Activated naive CD8-positive, alpha-beta T cell treated with anti-CD3 and anti-CD28 coated beads, Interleukin-2, amount 10 ng/mL, durations not matched to agents 7 days and 5 days (primary cell): ENCODE measurements at regions not wholly inside any gene's neighbourhood (a gene's known extent, or its start where the extent isn't known, plus 50 kb on each side); places are given as distances from the start of the nearest gene placed in this dataset.
A peak's percentile ranks its signal among the peaks of the same experiment; 100 is the strongest.

Experiments
- ATAC-seq: fragments of 150-1000 bp; cut with Tn5 transposase; one replicate; pipeline ENCODE4 v1.10.0; 2021; ENCODE audit warnings: low read depth, moderate library complexity
- POLR2A ChIA-PET: fragments of 350-600 bp; sonication (Branson Sonifier 250); formaldehyde crosslinking; loops from one replicate; lab custom pipeline; 2021; ENCODE audit warnings: antibody characterized with exemption; lab: Charles Lee
- DNase-seq: peaks from one replicate; pipeline ENCODE4 v3.0.0; 2021
- H3K27ac Mint-ChIP-seq: one replicate; pipeline ENCODE4 v1.8.0; 2022; ENCODE audit warnings: mild to moderate bottlenecking, mixed read lengths
- H3K27me3 Mint-ChIP-seq: one replicate; pipeline ENCODE4 v1.8.0; 2022; ENCODE audit warnings: mild to moderate bottlenecking, moderate library complexity, mixed read lengths
- H3K36me3 Mint-ChIP-seq: one replicate; pipeline ENCODE4 v1.8.0; 2021; ENCODE audit warnings: mild to moderate bottlenecking, mixed read lengths
- H3K4me1 Mint-ChIP-seq: one replicate; pipeline ENCODE4 v1.8.0; 2021; ENCODE audit warnings: mixed read lengths
- H3K4me3 Mint-ChIP-seq: one replicate; pipeline ENCODE4 v1.8.0; 2022; ENCODE audit warnings: mild to moderate bottlenecking, moderate library complexity, mixed read lengths
- H3K9me3 Mint-ChIP-seq: one replicate; pipeline ENCODE4 v1.8.0; 2021; ENCODE audit warnings: mixed read lengths

DNA sequence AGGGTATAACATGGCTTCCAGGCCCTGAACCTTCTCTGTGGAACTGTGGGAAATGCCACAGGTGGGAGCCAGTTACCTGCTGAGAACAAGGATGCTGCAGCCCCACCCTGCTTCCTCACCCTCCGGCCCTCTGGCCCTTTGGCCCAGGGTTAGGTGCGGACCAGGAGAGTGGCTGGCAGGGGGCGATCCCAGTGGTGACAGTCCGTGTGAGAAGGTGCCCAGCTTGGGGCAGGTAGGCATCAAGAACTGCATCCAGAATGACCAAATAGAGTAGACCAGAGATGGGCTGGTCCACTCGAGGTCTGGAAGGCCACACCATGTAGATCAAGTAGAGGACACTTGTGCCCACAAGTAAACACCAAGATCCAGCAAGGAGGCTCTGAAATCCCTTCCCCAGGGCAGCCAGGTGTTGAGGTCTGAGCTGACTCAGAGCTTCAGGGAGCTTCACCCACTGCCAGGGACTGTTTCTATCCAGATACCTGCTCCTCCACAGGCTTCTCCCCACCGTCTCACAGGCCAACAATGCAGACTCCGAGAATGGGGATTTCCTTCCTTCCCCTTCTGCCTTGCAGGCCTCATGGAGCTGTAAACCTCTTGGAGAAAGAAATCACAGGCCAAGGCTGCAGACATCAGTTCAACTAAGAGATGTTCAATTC lies 61.4 kb upstream of the ZSWIM6 start:
- POLR2A ChIA-PET = no interaction called here
- peaks cover 7% of the 10 kb centered on the region for H3K27me3 Mint-ChIP-seq
- H3K4me3 Mint-ChIP-seq = no peak overlapping the region
- ATAC-seq = no peak
- no peaks in the 10 kb centered on the region for H3K9me3 Mint-ChIP-seq
- peaks cover under 1% of the 10 kb centered on the region for H3K4me1 Mint-ChIP-seq
- no peaks in the 10 kb centered on the region for H3K36me3 Mint-ChIP-seq
- no peak overlapping the region for H3K27ac Mint-ChIP-seq
- no peak for DNase-seq

DNA sequence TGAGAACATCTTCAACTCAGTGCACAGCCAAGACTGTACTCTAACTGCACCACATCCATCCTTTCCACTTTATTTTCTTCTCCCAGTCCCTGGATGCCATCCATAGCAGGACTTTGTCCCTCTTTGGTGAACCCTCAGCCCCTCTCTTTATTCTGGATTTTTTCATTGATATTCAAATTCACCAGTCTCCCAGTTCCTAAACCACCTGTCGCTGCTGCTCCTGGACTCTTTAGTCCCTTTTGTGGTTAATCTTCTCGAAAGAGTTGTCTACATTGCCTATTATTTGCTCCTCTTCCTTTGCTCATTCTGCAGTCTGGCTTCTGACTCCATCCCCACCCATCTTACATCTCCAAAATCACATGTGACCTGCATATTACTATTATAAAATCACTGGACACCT lies 59.4 kb upstream of the ZSWIM6 start:
- no peak overlapping the region for H3K27ac Mint-ChIP-seq
- peaks cover 6% of the 10 kb centered on the region for H3K27me3 Mint-ChIP-seq
- peaks cover 17% of the 10 kb centered on the region for H3K4me1 Mint-ChIP-seq
- ATAC-seq (no peak), DNase-seq (no peak)
- H3K36me3 Mint-ChIP-seq = peaks cover 4% of the 10 kb centered on the region
- no peaks in the 10 kb centered on the region for H3K9me3 Mint-ChIP-seq
- POLR2A ChIA-PET = no interaction called here
- no peak overlapping the region for H3K4me3 Mint-ChIP-seq

DNA sequence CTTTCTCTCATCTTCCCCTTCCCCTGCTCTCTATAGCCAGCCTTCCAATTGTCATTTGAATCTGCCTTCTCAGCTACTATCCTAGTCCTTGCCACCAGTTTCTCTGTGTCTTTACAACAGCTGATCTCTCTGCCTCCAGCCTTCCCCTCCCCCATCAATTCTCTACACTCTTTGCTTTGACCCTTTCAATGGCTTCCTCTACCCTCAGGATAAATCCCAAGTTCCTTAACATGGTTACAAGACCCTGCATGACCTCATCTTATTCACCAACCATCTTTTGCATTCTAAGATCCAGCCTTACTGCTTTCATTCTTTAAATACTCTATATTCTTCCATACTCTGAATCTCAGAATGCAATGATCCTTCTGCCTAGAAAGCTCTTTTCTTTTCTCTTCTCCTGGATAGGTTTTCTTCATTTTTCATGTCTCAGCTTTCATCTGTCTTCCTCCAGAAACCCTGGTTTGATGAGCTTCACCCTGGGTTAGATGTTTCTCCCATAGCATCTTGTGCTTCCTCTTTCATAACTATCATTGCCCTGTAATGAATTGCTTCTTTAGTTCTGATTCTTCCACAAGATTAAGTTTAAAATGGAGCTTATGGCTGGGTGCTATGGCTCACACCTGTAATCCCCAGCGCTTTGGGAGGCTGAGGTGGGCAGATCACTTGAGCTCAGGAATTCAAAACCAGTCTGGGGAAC lies 58.6 kb upstream of the ZSWIM6 start:
- Mint-ChIP-seq H3K36me3 (peaks cover 4% of the 10 kb centered on the region), H3K9me3 (no peaks in the 10 kb centered on the region), H3K27ac (no peak overlapping the region), H3K4me3 (no peak overlapping the region), H3K27me3 (peaks cover 6% of the 10 kb centered on the region), H3K4me1 (peaks cover 17% of the 10 kb centered on the region)
- POLR2A ChIA-PET = no interaction called here
- DNase-seq (no peak), ATAC-seq (no peak)

DNA sequence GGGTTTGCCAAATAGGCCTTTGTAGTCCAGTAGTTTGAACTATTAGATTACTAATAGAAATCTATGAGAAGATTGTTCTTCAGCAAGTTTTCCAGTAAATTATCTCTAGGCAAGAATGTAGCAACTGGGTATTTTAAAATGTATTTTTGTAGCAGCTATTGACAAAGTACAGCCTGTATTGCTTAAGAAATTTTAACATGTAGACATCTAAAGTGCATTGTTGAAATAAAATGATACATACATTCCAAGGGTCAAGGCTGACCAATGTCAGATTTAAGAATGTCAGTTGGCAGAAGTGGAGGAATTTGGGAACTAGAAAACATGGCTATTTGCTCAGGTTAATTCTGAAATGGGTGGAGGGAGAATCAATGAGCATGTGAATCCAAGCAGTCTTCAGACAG lies 57.5 kb upstream of the ZSWIM6 start:
- Mint-ChIP-seq H3K27me3 (peaks cover 4% of the 10 kb centered on the region), H3K4me1 (peaks cover 17% of the 10 kb centered on the region), H3K4me3 (no peak overlapping the region), H3K36me3 (peaks cover 4% of the 10 kb centered on the region), H3K9me3 (no peaks in the 10 kb centered on the region), H3K27ac (no peak overlapping the region)
- POLR2A ChIA-PET = no interaction called here
- no peak for ATAC-seq
- DNase-seq = no peak

DNA sequence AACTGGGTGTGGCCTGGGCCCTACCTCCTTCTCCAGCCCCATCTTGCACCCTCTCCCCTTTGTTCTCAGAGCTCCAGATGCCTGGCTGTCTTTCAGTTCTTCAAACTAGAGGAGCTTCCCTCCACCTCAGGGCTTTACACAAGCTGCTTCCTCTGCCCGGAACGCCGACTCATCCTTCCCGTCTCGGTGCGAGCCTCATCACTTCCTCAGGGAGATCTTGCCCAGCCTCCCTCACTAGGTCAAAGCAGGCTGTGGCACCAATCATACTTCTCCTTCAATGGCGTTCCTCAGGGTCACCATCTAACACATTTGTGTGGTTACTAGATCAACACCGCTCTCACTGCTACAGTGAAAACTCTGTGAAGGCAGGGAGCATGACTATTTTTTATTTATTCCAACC lies 56.2 kb upstream of the ZSWIM6 start:
- POLR2A ChIA-PET = no interaction called here
- peak overlapping the region; percentile 68 for H3K27ac Mint-ChIP-seq

DNA sequence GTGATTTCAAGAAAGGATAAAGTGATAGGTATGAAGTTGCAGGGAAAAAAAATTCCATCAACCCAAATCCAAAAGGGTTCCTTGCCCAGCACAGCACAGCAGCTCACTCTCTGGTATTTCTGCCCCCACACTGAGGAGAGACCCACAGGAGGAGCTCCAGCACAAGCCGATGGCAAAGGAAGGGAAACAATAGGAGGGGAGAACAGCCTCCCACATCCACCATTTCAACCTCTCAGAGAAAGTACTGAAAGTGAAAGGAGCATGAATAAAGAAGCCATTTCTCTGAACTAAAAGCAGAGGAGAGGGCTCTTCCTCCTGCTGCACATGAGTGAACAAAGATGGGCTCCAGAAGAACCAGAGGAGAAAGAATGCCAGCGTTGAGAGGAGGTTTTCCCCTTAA lies 54.9 kb upstream of the ZSWIM6 start:
- H3K27ac Mint-ChIP-seq = peak overlapping the region; percentile 91
- H3K4me1 Mint-ChIP-seq = peaks cover 17% of the 10 kb centered on the region
- H3K4me3 Mint-ChIP-seq = peak overlapping the region; percentile 75
- H3K9me3 Mint-ChIP-seq = no peaks in the 10 kb centered on the region
- H3K36me3 Mint-ChIP-seq = peaks cover 4% of the 10 kb centered on the region
- H3K27me3 Mint-ChIP-seq = peaks cover 4% of the 10 kb centered on the region
- DNase-seq = no peak
- POLR2A ChIA-PET = interaction anchor here (0.6 kb wide), 1 partner anchor 303 kb away, joined by 4 read pairs; no protein-coding TSS in a partner anchor
- peak; percentile 45 for ATAC-seq

More for the DNA sequence above, 56.2 kb upstream of the ZSWIM6 start:
- peaks cover 4% of the 10 kb centered on the region for H3K36me3 Mint-ChIP-seq
- H3K27me3 Mint-ChIP-seq = peaks cover 4% of the 10 kb centered on the region
- H3K4me1 Mint-ChIP-seq = peaks cover 17% of the 10 kb centered on the region
- ATAC-seq (no peak), DNase-seq (no peak)
- H3K4me3 Mint-ChIP-seq = peak overlapping the region; percentile 32
- H3K9me3 Mint-ChIP-seq = no peaks in the 10 kb centered on the region

DNA sequence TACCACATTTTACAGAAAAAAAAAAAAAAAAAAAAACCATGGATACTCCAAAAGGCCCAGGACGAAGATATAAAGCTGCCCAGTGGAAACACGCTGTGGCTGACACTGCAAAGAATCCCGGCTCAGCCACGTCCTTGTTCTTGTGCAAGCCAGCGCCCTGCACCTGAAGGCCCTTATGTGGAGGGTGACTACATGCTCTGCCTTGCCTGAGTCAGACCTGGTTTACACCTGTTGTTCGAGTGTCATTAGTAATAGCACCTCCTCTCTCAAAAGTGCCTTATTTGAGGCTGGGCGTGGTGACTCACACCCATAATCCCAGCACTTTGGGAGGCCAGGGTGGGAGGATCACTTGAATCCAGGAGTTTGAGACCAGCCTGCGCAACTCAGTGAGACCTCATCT lies 54.3 kb upstream of the ZSWIM6 start:
- DNase-seq = no peak
- POLR2A ChIA-PET = interaction anchor here (0.6 kb wide), 1 partner anchor 304 kb away, joined by 4 read pairs; no protein-coding TSS in a partner anchor
- ATAC-seq = no peak
- Mint-ChIP-seq H3K27me3 (peaks cover 4% of the 10 kb centered on the region), H3K4me1 (peaks cover 17% of the 10 kb centered on the region), H3K27ac (peak overlapping the region; percentile 91), H3K4me3 (peak overlapping the region; percentile 75), H3K36me3 (peaks cover 4% of the 10 kb centered on the region), H3K9me3 (no peaks in the 10 kb centered on the region)

DNA sequence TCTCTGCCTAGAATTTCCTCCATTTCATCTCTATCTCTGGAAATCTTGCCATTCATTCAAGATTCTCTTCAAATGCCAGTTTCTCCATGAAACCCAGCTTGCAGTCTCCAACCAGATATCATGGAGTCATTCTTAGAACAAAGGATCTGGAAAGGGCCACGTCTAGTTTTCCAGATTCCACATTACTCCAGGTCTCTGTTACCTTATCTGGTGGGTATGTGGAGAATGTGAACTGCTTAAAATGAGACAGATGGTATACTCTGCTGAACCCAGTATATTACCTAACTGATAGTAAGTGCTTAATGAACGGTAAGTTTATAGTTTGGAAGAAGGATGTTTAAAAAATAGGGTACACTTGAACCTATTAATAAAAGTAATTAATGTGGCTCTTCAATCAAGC lies 52.3 kb upstream of the ZSWIM6 start:
- H3K27me3 Mint-ChIP-seq = peaks cover 6% of the 10 kb centered on the region
- H3K9me3 Mint-ChIP-seq = no peaks in the 10 kb centered on the region
- no peak for DNase-seq
- peaks cover 17% of the 10 kb centered on the region for H3K4me1 Mint-ChIP-seq
- peaks cover 4% of the 10 kb centered on the region for H3K36me3 Mint-ChIP-seq
- POLR2A ChIA-PET = no interaction called here
- H3K27ac Mint-ChIP-seq = no peak overlapping the region
- ATAC-seq = no peak
- no peak overlapping the region for H3K4me3 Mint-ChIP-seq

DNA sequence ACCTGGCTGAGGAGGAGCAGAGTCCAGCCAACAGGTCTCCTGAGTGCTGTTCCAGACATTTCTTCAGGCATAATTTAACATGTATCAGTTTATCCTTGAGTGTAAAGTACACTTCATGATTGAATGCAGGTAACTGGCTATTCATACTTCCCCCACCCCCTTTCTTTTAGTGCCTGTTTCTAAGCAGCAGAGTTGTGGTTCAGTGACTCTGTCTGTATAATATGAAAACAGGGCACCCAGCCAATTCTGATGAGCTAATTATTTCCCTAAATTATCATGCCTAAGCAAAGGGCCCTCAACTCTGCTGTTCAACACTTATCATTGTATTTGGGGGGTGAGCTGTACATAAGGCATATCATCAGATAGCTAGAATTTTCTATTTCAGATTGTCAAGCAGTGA lies 51.9 kb upstream of the ZSWIM6 start:
- no peak overlapping the region for H3K4me3 Mint-ChIP-seq
- H3K9me3 Mint-ChIP-seq = no peaks in the 10 kb centered on the region
- POLR2A ChIA-PET = no interaction called here
- H3K27ac Mint-ChIP-seq = no peak overlapping the region
- ATAC-seq = no peak
- peaks cover 4% of the 10 kb centered on the region for H3K36me3 Mint-ChIP-seq
- no peak for DNase-seq
- H3K27me3 Mint-ChIP-seq = peaks cover 6% of the 10 kb centered on the region
- peaks cover 17% of the 10 kb centered on the region for H3K4me1 Mint-ChIP-seq

DNA sequence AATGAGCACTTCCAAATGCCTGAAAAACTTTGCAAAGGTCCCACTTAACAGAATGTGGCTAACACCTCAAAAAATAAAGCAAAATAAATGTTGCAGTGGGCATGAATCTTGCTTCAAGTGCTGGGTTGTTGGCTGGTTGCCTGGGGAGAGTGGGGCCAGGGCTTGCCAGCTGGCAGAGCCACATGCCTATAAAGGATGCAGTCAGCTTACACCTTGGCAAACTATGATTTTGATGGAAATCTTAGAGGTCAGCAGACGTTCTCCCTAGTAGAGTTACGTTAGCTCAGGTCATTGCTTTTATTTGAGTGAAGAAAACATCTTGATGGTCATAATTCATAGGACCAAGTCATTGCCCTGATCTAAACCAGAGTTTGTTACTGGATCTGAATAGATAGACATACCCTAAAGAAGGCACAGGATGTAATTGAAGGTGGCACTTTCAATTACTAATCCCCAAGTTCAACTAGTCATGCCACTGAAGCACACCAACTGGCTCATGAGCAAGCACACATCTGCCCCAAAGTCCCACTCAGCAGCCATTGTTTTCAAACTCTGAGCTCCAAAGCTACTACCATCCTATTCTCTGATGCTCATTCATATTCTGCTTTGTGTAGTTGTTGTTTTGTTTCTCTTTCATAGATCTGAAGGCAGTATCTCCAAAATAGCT lies 51.2 kb upstream of the ZSWIM6 start:
- H3K9me3 Mint-ChIP-seq = no peaks in the 10 kb centered on the region
- peak; percentile 61 for ATAC-seq
- POLR2A ChIA-PET = interaction anchor here (1.0 kb wide), 1 partner anchor 51 kb away, joined by 5 read pairs; the partner anchor contains the start of gene ZSWIM6
- peaks cover 3% of the 10 kb centered on the region for H3K27me3 Mint-ChIP-seq
- no peak overlapping the region for H3K4me3 Mint-ChIP-seq
- H3K4me1 Mint-ChIP-seq = peaks cover 13% of the 10 kb centered on the region
- H3K36me3 Mint-ChIP-seq = peaks cover 4% of the 10 kb centered on the region
- H3K27ac Mint-ChIP-seq = no peak overlapping the region
- DNase-seq = no peak

DNA sequence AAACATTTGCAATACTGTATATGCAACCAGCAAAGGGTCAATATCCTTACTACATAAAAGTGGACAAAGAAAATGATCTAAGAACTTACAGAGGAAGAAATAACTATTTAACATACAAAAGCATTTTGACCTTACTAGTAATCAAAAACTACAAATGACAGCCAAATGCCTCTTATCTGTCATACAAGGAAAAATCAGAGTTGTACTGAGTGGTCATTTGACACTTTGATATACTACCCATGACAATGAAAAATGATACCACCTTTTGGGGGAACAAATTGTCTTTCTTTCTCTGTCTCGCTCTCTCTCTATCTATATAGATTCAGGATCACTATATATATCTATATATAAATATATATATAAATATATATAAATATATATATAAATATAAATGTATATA lies 50.4 kb upstream of the ZSWIM6 start:
- Mint-ChIP-seq H3K4me1 (peaks cover 10% of the 10 kb centered on the region), H3K4me3 (no peak overlapping the region), H3K36me3 (peaks cover 4% of the 10 kb centered on the region), H3K9me3 (no peaks in the 10 kb centered on the region), H3K27me3 (peaks cover 2% of the 10 kb centered on the region), H3K27ac (no peak overlapping the region)
- no peak for DNase-seq
- no peak for ATAC-seq
- POLR2A ChIA-PET = interaction anchor here (1.0 kb wide), 1 partner anchor 50 kb away, joined by 5 read pairs; the partner anchor contains the start of gene ZSWIM6
